ENCODE measurements at regions not wholly inside any gene's neighbourhood (a gene's known extent, or its start where the extent isn't known, plus 50 kb on each side); places are given as distances from the start of the nearest gene placed in this dataset.

- WGBS, 2 donors (ENCODE audit: low coverage in 1 of 2): 13 to 50% methylated on average over 1 of the region's 1 CpG
- no peaks in the 10 kb centered on the region for H3K4me1 ChIP-seq
- H3K27ac ChIP-seq: no peak overlapping the region
- no peaks in the 10 kb centered on the region for H3K36me3 ChIP-seq
- no peak for TF ChIP-seq EP300 (IDR thresholded peaks at IDR 0.05)
- no peak for TF ChIP-seq POLR2A (IDR thresholded peaks at IDR 0.05)
- TF ChIP-seq POLR2AphosphoS5 (IDR thresholded peaks at IDR 0.05): no peak
- TF ChIP-seq CTCF (IDR thresholded peaks at IDR 0.05): no peak
- no peak overlapping the region for H3K4me3 ChIP-seq
- ATAC-seq: no peak
- no peaks in the 10 kb centered on the region for H3K27me3 ChIP-seq
- no peaks in the 10 kb centered on the region for H3K9me3 ChIP-seq
Observed at GRCh38 chr3:21826416-21826815, 75.4 kb upstream of the ZNF385D start.

GRCh38 chr3:21830541-21830940, 79.5 kb upstream of the ZNF385D start:
- no peaks in the 10 kb centered on the region for H3K36me3 ChIP-seq
- no peak for TF ChIP-seq POLR2A (IDR thresholded peaks at IDR 0.05)
- TF ChIP-seq CTCF (IDR thresholded peaks at IDR 0.05): no peak
- no peak for TF ChIP-seq POLR2AphosphoS5 (IDR thresholded peaks at IDR 0.05)
- no peak for TF ChIP-seq EP300 (IDR thresholded peaks at IDR 0.05)
- no peaks in the 10 kb centered on the region for H3K27me3 ChIP-seq
- H3K9me3 ChIP-seq: no peaks in the 10 kb centered on the region
- 89% methylated on average over 2 of the region's 2 CpGs; no CpG with 5 or more reads in 1 of the 2 donors for whole genome bisulfite sequencing, 2 donors (ENCODE audit: low coverage in 1 of 2)
- no peak overlapping the region for H3K27ac ChIP-seq
- no peaks in the 10 kb centered on the region for H3K4me1 ChIP-seq
- no peak for ATAC-seq
- H3K4me3 ChIP-seq: no peak overlapping the region

- Histone ChIP-seq H3K27ac (no peak overlapping the region), H3K4me1 (peaks cover 0 to 7% (median 0%) of the 10 kb centered on the region in 3 donors), H3K9me3 (no peaks in the 10 kb centered on the region), H3K27me3 (no peaks in the 10 kb centered on the region), H3K36me3 (no peaks in the 10 kb centered on the region), H3K4me3 (no peak overlapping the region)
- TF ChIP-seq POLR2AphosphoS5 (IDR thresholded peaks at IDR 0.05) (no peak), CTCF (IDR thresholded peaks at IDR 0.05) (no peak), POLR2A (IDR thresholded peaks at IDR 0.05) (no peak), EP300 (IDR thresholded peaks at IDR 0.05) (no peak)
- ATAC-seq: no peak
- WGBS, 2 donors (ENCODE audit: low coverage in 1 of 2): 69 to 80% methylated on average over 2 of the region's 2 CpGs
Observed at GRCh38 chr3:21835264-21835663, 84.3 kb upstream of the ZNF385D start.

- Histone ChIP-seq H3K27ac (no peak overlapping the region), H3K4me1 (peaks cover 0 to 7% (median 0%) of the 10 kb centered on the region in 3 donors), H3K4me3 (no peak overlapping the region), H3K9me3 (no peaks in the 10 kb centered on the region), H3K36me3 (no peaks in the 10 kb centered on the region), H3K27me3 (no peaks in the 10 kb centered on the region)
- no peak for ATAC-seq
- TF ChIP-seq CTCF (IDR thresholded peaks at IDR 0.05) (no peak), POLR2AphosphoS5 (IDR thresholded peaks at IDR 0.05) (no peak), EP300 (IDR thresholded peaks at IDR 0.05) (no peak), POLR2A (IDR thresholded peaks at IDR 0.05) (no peak)
- WGBS, 2 donors (ENCODE audit: low coverage in 1 of 2): 80 to 92% methylated on average over 4 of the region's 4 CpGs
Observed at GRCh38 chr3:21836227-21836626, 85.2 kb upstream of the ZNF385D start.

GRCh38 chr3:21839176-21839575, 88.2 kb upstream of the ZNF385D start:
- Histone ChIP-seq H3K9me3 (no peaks in the 10 kb centered on the region), H3K27me3 (no peaks in the 10 kb centered on the region), H3K27ac (peak overlapping the region in 3 of 4 donors; percentile 6 to 67 (median 55)), H3K4me3 (no peak overlapping the region), H3K36me3 (no peaks in the 10 kb centered on the region), H3K4me1 (peaks cover 0 to 7% (median 0%) of the 10 kb centered on the region in 3 donors)
- ATAC-seq: peak; percentile 28
- TF ChIP-seq EP300 (IDR thresholded peaks at IDR 0.05): no peak
- no peak for TF ChIP-seq POLR2A (IDR thresholded peaks at IDR 0.05)
- TF ChIP-seq CTCF (IDR thresholded peaks at IDR 0.05): no peak
- TF ChIP-seq POLR2AphosphoS5 (IDR thresholded peaks at IDR 0.05): no peak
- WGBS, 2 donors (ENCODE audit: low coverage in 1 of 2): 9 to 36% methylated on average over 1 of the region's 1 CpG

Measured in gastroesophageal sphincter (tissue), 4 donors.